A172 (cell line): ENCODE measurements at regions not wholly inside any gene's neighbourhood (a gene's known extent, or its start where the extent isn't known, plus 50 kb on each side); places are given as distances from the start of the nearest gene placed in this dataset.

ENCODE experiments used
- DNase-seq: peaks from one replicate; pipeline ENCODE4 v3.0.0-alpha.2; 2015; ENCODE audit warnings: low spot score

DNA sequence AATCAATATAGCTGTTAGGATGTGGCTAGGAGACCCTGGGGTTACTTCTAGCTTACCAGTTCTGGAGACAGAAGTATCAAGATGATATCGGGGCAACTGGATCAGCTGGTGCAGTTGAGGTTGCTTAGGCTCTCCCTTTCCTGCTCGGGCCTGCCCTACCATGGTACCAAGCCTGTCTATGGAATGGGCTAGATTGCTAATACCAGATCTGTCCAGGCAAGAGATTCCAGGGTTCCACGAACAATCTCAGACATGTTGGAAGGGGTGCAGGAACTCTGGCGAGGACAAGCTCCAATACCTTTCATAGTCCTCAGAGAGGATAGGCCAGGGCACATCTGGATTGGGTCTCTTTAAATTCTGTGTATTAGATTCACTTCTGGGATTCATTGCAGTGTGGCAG is 53.8 kb downstream of the ADM start:
- no peak for DNase-seq

GRCh38 chr11:10359171-10359570 is 54.3 kb downstream of the ADM start:
- DNase-seq: no peak

- DNase-seq: no peak
Observed at GRCh38 chr11:10360835-10361234, 56.0 kb downstream of the ADM start.

DNA sequence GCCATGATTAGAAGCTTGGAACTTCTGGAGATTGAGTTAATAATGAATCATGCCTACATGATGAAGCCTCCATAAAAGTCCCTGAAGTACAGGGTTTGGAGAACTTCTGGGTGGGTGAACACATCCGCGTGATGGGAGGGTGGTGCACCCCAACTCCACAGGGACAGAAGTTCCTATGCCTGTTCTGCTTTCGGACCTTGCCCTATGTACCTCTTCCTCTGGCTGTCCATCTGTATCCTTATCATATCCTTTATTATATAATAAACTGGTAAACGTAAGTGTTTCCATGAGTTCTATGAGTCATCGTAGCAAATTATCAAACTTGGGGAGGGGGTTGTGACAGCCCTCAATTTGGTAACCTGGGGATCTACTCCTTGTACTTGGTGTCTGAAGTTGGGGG is 60.2 kb downstream of the ADM start:
- DNase-seq: no peak

- DNase-seq: peak; percentile 92
Observed at GRCh38 chr11:10366568-10367331, 61.9 kb downstream of the ADM start.

- DNase-seq: no peak
Observed at GRCh38 chr11:10371926-10372641, 67.2 kb downstream of the ADM start.

- DNase-seq: no peak
Observed at GRCh38 chr11:10373340-10373739, 68.5 kb downstream of the ADM start.

GRCh38 chr11:10373929-10374328 is 69.1 kb downstream of the ADM start:
- no peak for DNase-seq

GRCh38 chr11:10374386-10374785 is 69.5 kb downstream of the ADM start:
- no peak for DNase-seq

- DNase-seq: peak; percentile 81
Observed at GRCh38 chr11:10375280-10375971, 70.6 kb downstream of the ADM start.

DNA sequence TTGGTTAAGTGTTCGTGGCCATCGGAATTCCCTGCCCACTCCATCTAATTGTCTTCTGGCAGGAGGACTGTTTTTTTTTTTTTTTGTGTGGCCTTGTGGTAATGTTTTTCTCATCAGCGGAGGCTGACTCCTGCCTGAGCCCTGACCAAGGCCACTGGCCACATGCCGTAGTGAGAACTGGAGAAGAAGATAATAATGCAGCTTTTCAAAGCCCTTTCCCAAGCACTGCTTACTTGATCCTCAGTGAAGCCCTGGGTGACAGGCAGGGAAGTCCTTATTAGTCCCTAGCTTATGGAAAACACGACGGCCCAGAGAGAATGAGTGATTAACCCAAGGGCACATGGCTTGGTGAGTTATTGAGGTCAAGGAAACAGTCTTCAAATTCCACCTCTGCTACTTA is 71.2 kb downstream of the ADM start:
- no peak for DNase-seq

GRCh38 chr11:10377183-10377582 is 72.3 kb downstream of the ADM start:
- DNase-seq: no peak

- no peak for DNase-seq
Observed at GRCh38 chr11:10378362-10378761, 73.5 kb downstream of the ADM start.

DNA sequence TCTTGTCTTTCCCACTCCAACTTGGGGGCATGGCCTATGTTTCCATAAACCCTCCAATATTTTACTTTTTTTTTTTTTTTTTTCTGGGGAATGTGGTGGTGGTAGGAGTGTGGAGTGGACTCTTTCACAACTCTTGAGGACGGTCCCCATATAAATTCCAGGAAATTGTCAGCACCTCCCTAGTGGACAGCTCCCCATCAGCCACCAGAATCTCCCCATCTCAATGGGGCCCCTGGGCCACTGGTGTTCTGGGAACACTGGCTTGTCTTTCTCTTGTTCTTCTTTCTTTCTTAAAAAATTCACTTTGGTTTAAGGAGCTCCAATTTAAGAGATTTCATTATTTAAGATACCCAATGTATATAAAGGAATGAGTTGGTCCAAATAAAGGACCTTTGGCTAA is 74.1 kb downstream of the ADM start:
- peak; percentile 28 for DNase-seq

GRCh38 chr11:10379426-10379825 is 74.6 kb downstream of the ADM start:
- DNase-seq: no peak

DNA sequence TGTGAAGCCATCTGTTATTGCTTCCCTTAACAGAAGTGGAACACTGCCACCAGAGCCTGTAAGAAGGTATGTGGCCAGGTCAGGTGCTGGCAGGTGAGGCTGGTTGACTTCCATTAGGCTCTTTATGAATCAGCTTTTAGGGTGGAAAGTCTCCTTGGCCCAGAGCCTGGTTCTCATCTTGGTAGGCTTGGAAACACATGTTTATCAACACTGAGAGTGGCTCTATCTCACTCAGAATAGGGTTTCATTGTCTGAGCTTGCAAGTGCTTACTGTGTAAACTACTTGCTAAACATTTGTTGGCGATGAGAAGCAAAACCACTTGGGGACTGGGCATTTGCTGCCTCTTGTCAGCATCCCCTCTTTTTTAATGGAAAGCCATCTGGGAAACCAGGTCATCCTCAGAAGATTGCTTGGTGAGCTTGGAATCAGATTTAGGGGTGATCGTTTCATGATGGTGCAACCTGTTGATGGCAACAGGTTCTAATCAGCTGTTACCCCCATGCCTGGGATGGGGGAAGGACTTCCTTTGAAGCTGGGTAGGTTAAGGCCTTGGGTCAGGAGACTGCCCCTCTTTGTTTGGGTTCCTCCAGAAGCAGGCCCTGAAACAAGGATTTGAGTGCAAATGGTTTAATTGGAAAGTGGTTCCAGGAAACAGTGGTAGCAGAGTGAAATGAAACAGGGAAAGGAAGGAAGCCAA is 75.0 kb upstream of the AMPD3 start:
- DNase-seq: no peak

DNA sequence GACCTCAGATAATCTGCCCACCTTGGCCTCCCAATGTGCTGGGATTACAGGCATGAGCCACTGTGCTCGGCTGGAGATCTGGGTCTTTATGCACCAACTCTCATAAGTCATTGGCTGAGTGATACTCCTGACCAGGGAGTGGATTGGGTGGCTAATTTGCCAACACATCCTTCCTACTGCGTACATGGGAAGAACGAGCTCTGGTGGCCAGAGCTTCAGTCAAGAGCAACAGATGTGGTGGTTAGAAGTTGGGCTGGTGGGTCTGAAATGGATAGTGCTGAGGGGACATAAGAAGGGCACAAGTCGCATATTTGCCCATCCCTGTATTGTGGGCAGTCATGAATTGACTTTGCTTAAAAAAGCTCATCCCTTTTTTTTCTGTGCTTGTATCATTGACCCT is 74.1 kb upstream of the AMPD3 start:
- DNase-seq: no peak

DNA sequence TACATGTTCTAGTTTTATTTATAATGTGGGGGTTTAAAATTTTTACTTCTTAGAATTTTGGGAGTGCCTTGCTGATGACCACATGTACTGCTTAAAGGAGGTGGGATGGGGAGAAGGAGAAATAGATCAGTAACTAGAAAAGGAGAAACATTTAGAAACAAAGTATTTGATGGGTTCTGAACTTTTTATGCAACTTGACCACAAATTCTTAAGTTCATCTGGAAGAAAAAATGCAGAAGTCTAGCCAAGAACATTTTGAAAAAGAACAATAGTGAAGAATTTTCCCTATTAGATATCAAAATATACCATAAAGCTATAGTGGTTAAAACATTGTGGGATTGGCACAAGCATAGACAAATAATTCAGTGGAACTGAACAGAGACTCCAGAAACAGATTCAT is 73.3 kb upstream of the AMPD3 start:
- no peak for DNase-seq

- DNase-seq: no peak
Observed at GRCh38 chr11:10382518-10382917, 72.5 kb upstream of the AMPD3 start.

- DNase-seq: no peak
Observed at GRCh38 chr11:10385696-10386095, 69.4 kb upstream of the AMPD3 start.

- DNase-seq: no peak
Observed at GRCh38 chr11:10386361-10386760, 68.7 kb upstream of the AMPD3 start.

GRCh38 chr11:10386861-10387205 is 68.2 kb upstream of the AMPD3 start:
- DNase-seq: no peak
